ENCODE measurements at regions not wholly inside any gene's neighbourhood (a gene's known extent, or its start where the extent isn't known, plus 50 kb on each side); places are given as distances from the start of the nearest gene placed in this dataset.

- ATAC-seq (replicated peaks) (no peak), DNase-seq (no peak)
- Mint-ChIP-seq H3K27ac (no peak overlapping the region), H3K9me3 (peaks cover 0 to 3% of the 10 kb centered on the region in 2 donors), H3K36me3 (no peaks in the 10 kb centered on the region), H3K27me3 (no peaks in the 10 kb centered on the region), H3K4me1 (no peaks in the 10 kb centered on the region), H3K4me3 (no peak overlapping the region)
Measured at GRCh38 chr13:34462843-34463242, 479.2 kb upstream of the NBEA start.

DNA sequence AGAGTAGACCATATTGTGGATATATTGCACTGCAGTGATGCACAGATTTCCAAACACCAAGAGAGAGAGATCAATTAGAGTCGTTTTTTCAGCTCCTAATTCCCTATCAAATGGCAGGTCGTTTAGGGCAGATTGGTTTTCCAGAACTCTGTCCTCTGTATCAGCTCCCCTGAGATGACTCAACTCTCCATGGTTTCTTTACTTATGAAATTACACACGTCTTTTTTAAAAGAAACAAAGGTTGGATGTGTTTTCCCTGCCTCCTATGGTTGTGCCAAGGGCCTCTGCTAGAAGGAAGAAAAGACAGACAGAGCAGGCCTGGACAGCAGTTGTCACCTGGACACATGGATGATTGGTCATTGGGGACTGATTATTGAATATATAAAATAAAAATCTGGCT is 478.1 kb upstream of the NBEA start:
- Mint-ChIP-seq H3K27ac (no peak overlapping the region), H3K4me1 (no peaks in the 10 kb centered on the region)

GRCh38 chr13:34465423-34465922 is 476.6 kb upstream of the NBEA start:
- no peaks in the 10 kb centered on the region for H3K36me3 Mint-ChIP-seq
- H3K4me1 Mint-ChIP-seq, result no peaks in the 10 kb centered on the region
- no peak overlapping the region for H3K27ac Mint-ChIP-seq
- ATAC-seq (replicated peaks) (no peak), DNase-seq (no peak)
- H3K27me3 Mint-ChIP-seq, result no peaks in the 10 kb centered on the region
- no peaks in the 10 kb centered on the region for H3K9me3 Mint-ChIP-seq
- no peak overlapping the region for H3K4me3 Mint-ChIP-seq

More for the DNA sequence above, 478.1 kb upstream of the NBEA start:
- Mint-ChIP-seq H3K9me3 (no peaks in the 10 kb centered on the region), H3K27me3 (no peaks in the 10 kb centered on the region), H3K4me3 (no peak overlapping the region), H3K36me3 (no peaks in the 10 kb centered on the region)
- no peak for ATAC-seq (replicated peaks)
- no peak for DNase-seq

- Mint-ChIP-seq H3K9me3 (peaks cover 0 to 1% of the 10 kb centered on the region in 2 donors), H3K27ac (no peak overlapping the region)
Measured at GRCh38 chr13:34466301-34466700, 475.8 kb upstream of the NBEA start.

DNA sequence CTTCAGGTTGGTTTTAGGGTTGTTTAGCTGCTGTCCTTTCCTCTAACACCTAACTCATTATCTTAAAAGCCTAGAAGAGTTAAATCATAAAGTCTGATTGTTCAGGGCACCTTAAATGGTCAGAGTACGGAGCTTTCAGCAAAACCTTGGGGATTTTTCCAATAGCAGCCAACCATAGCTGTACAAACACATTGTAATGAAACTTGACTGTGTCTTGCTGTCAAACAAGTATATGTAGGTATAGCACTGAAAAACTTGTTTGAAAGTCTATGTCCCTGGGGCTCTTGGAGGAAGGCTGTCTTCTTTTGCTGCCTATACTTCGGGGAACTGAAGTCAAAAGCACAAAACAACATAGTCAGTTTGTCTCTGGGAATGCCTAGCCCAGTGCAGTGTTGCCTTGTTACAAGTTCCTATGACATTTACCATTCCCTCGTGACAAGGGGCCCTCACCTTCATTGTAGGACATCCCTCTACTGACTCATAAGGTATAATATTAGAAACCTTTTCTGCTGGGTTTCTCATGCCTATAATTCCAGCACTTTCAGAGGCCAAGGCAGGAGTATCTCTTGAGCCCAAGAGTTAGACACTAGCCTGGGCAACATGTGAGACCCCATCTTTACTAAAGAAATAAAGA is 474.5 kb upstream of the NBEA start:
- Mint-ChIP-seq H3K27ac (no peak overlapping the region), H3K4me1 (no peaks in the 10 kb centered on the region), H3K36me3 (no peaks in the 10 kb centered on the region), H3K9me3 (peaks cover 0 to 1% of the 10 kb centered on the region in 2 donors), H3K4me3 (no peak overlapping the region), H3K27me3 (no peaks in the 10 kb centered on the region)
- ATAC-seq (replicated peaks), result no peak
- no peak for DNase-seq

More at GRCh38 chr13:34466301-34466700, 475.8 kb upstream of the NBEA start:
- Mint-ChIP-seq H3K36me3 (no peaks in the 10 kb centered on the region), H3K4me1 (no peaks in the 10 kb centered on the region), H3K4me3 (no peak overlapping the region), H3K27me3 (no peaks in the 10 kb centered on the region)
- no peak for DNase-seq
- ATAC-seq (replicated peaks), result no peak

DNA sequence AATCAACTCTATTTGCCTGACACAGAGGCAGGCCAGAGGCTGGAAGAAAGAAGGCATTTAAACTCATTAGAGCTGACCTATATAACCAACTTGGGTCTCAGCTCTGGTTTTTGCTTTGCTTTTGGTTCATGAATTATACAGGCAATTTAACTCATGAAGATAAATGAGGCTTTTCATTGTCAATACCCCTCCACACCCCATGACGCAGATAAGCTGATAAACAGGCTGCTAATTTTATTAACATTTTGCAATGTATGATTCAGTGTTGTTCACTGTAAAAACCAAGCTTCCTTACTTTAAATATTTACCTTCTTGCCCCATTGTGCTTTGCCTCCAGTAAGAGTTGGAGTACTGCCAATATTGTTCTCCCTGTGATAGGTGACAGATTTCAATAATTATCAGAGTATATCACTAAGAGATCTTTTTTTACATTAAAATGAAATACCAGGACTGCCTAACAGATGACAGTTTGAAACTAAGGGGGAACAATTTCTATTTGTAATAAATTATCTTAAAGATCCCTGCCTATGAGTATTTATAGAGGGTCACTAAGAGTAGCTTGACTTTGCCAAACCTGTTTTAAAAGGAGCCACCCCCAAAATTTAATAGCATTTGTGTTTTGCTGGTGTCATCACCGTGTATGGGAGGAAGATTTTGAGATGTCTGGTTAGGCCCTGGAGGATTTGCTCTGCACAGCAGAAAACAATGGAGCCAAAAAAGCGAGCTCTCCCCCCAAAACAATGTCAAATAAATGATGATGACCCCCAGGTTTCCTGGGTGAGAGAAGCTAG is 472.7 kb upstream of the NBEA start:
- no peak for DNase-seq
- Mint-ChIP-seq H3K9me3 (peaks cover 0 to 1% of the 10 kb centered on the region in 2 donors), H3K36me3 (no peaks in the 10 kb centered on the region), H3K4me3 (no peak overlapping the region), H3K27ac (no peak overlapping the region), H3K4me1 (no peaks in the 10 kb centered on the region), H3K27me3 (no peaks in the 10 kb centered on the region)
- ATAC-seq (replicated peaks), result no peak

GRCh38 chr13:34474187-34474868 is 467.7 kb upstream of the NBEA start:
- Mint-ChIP-seq H3K9me3 (peaks cover 1 to 4% of the 10 kb centered on the region in 2 donors), H3K4me1 (no peaks in the 10 kb centered on the region), H3K36me3 (no peaks in the 10 kb centered on the region), H3K27me3 (no peaks in the 10 kb centered on the region), H3K27ac (no peak overlapping the region), H3K4me3 (no peak overlapping the region)
- ATAC-seq (replicated peaks) (no peak), DNase-seq (no peak)

- H3K4me3 Mint-ChIP-seq, result no peak overlapping the region
- H3K36me3 Mint-ChIP-seq, result no peaks in the 10 kb centered on the region
- H3K9me3 Mint-ChIP-seq, result peaks cover 0 to 4% of the 10 kb centered on the region in 2 donors
- no peak for DNase-seq
- ATAC-seq (replicated peaks), result no peak
- H3K27me3 Mint-ChIP-seq, result no peaks in the 10 kb centered on the region
- H3K4me1 Mint-ChIP-seq, result no peaks in the 10 kb centered on the region
- no peak overlapping the region for H3K27ac Mint-ChIP-seq
Measured at GRCh38 chr13:34478376-34478775, 463.7 kb upstream of the NBEA start.

DNA sequence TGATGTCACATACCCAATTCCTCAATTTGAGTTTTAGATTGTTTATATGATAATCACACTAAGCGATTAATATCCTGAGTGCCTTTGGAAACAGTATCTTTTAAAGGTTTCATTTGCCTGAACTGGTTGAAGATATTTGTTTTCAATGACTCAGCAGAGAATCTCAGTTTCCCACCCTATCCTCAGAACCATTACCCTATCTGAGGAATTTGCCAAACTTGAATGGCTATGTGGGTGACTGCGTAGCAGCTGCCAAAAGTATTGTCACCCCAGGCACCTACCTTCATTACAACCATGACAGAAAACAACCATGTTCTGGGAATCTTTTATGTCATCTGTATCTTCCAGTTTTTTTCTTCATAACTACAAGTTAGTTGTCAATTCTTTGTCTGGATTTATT is 440.1 kb upstream of the NBEA start:
- no peak for DNase-seq
- Mint-ChIP-seq H3K27me3 (no peaks in the 10 kb centered on the region), H3K4me3 (no peak overlapping the region), H3K4me1 (no peaks in the 10 kb centered on the region), H3K27ac (no peak overlapping the region), H3K36me3 (no peaks in the 10 kb centered on the region), H3K9me3 (peaks cover 4 to 5% of the 10 kb centered on the region in 2 donors)
- ATAC-seq (replicated peaks), result no peak

- no peaks in the 10 kb centered on the region for H3K36me3 Mint-ChIP-seq
- no peak for ATAC-seq (replicated peaks)
Measured at GRCh38 chr13:34502621-34503020, 439.4 kb upstream of the NBEA start.

DNA sequence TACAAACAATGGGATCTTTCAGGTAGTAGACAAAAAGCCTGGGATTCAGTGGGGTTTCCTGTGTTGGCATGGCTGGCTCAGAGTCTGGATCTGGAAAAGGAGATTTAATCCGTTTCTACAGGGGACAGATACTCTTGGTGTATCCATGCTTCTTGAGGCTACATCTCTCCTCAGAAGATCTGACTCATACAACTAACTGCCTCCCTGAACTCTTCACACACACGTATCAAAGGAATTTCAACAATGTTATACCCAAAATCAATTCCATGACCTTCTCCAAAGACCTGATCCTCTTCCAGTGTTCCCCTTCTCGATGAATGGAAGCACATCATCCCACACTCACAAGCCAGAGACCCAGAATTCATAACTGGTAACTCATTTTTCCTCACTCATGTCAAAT is 435.3 kb upstream of the NBEA start:
- DNase-seq (no peak), ATAC-seq (replicated peaks) (no peak)
- peaks cover 4 to 12% of the 10 kb centered on the region in 2 donors for H3K9me3 Mint-ChIP-seq
- no peaks in the 10 kb centered on the region for H3K36me3 Mint-ChIP-seq
- H3K4me3 Mint-ChIP-seq, result no peak overlapping the region
- H3K4me1 Mint-ChIP-seq, result no peaks in the 10 kb centered on the region
- H3K27ac Mint-ChIP-seq, result no peak overlapping the region
- H3K27me3 Mint-ChIP-seq, result no peaks in the 10 kb centered on the region

More at GRCh38 chr13:34502621-34503020, 439.4 kb upstream of the NBEA start:
- H3K4me3 Mint-ChIP-seq, result no peak overlapping the region
- no peak overlapping the region for H3K27ac Mint-ChIP-seq
- peaks cover 8 to 9% of the 10 kb centered on the region in 2 donors for H3K9me3 Mint-ChIP-seq
- H3K4me1 Mint-ChIP-seq, result no peaks in the 10 kb centered on the region
- no peak for DNase-seq
- H3K27me3 Mint-ChIP-seq, result no peaks in the 10 kb centered on the region

DNA sequence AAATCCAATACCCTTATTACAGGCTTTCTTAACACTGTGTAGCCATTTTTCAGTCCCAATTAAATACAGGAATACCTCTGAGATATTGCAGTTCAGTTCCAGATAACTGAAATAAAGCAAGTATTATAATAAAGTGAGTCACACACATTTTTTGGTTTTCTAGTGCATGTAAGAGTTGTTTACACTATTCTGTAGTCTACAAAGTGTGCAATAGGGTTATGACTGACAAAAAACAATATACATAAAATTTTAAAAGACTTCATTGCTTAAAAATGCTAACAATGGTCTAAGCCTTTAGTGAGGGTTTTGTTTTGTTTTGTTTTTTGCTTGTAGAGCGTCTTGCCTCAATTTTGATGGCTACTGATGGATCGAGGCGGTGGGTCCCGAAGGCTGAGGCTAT is 434.4 kb upstream of the NBEA start:
- no peak for DNase-seq
- Mint-ChIP-seq H3K9me3 (peaks cover 4 to 12% of the 10 kb centered on the region in 2 donors), H3K4me1 (no peaks in the 10 kb centered on the region), H3K27me3 (no peaks in the 10 kb centered on the region), H3K4me3 (no peak overlapping the region), H3K27ac (no peak overlapping the region), H3K36me3 (no peaks in the 10 kb centered on the region)
- no peak for ATAC-seq (replicated peaks)

- Mint-ChIP-seq H3K27ac (no peak overlapping the region), H3K4me1 (no peaks in the 10 kb centered on the region), H3K36me3 (no peaks in the 10 kb centered on the region), H3K9me3 (peaks cover 7 to 8% of the 10 kb centered on the region in 2 donors), H3K4me3 (no peak overlapping the region), H3K27me3 (no peaks in the 10 kb centered on the region)
- ATAC-seq (replicated peaks), result no peak
- DNase-seq, result no peak
Measured at GRCh38 chr13:34512817-34513216, 429.3 kb upstream of the NBEA start.

DNA sequence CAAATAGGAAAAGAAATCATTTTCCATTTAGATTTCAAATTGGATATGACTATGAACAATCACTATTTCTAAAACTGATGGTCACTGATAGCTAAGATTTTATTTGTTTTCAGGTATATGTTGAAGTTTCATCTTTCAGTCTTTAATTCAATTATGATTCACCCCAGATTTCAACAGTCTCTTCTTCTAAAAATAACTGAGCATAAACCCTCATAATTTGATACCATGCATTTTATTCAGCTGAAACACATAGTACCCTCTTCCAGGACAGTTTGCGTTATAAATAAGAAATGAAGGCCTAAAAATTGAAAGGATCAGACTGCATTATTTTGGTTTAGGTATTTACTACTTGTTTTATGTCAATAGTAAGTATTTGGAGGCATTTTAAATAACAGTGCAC is 428.5 kb upstream of the NBEA start:
- no peak for ATAC-seq (replicated peaks)
- Mint-ChIP-seq H3K36me3 (no peaks in the 10 kb centered on the region), H3K27me3 (no peaks in the 10 kb centered on the region), H3K4me1 (no peaks in the 10 kb centered on the region), H3K9me3 (peaks cover 6 to 8% of the 10 kb centered on the region in 2 donors), H3K4me3 (no peak overlapping the region), H3K27ac (no peak overlapping the region)
- DNase-seq, result no peak
